B cell (primary cell): ENCODE measurements at regions not wholly inside any gene's neighbourhood (a gene's known extent, or its start where the extent isn't known, plus 50 kb on each side); places are given as distances from the start of the nearest gene placed in this dataset.

Source experiments
- ATAC-seq: fragments of 200-7000 bp; cut with Tn5 transposase; one replicate; pipeline ENCODE4 v1.10.0; 2021; ENCODE audit warnings: low read depth, mild to moderate bottlenecking, moderate number of reproducible peaks, moderate library complexity
- CTCF ChIA-PET: fragments of 350-600 bp; sonication (Branson Sonifier 250); formaldehyde crosslinking; loops from one replicate; lab custom pipeline; 2021; ENCODE audit warnings: antibody characterized with exemption, inconsistent platforms; lab: Charles Lee
- POLR2A ChIA-PET: fragments of 350-600 bp; sonication (Branson Sonifier 250); formaldehyde crosslinking; loops from one replicate; lab custom pipeline; 2021; ENCODE audit warnings: antibody characterized with exemption; lab: Charles Lee
- DNase-seq: peaks from one replicate; pipeline ENCODE4 v3.0.0; 2013
- H2AFZ ChIP-seq: 2 replicates; pipeline ENCODE4 v1.6.1; 2012; ENCODE audit warnings: mild to moderate bottlenecking, low read depth, low read length; ENCODE audit not compliant: insufficient read depth, poor library complexity, severe bottlenecking
- H3K27ac ChIP-seq, 2 donors: 1 replicate in 1 of 2; 2 replicates in 1 of 2; pipeline ENCODE4 v1.5.1; 2012 to 2013; ENCODE audit warnings: low read length in 2 of 2, mild to moderate bottlenecking in 2 of 2, moderate library complexity in 1 of 2
- H3K27me3 ChIP-seq, 4 experiments: fragments of 200-600 bp in 1 of 4; sonication (generic) in 1 of 4; replicated peaks in 1 of 4; 1 replicate in 2 of 4; 2 replicates in 2 of 4; pipeline versions ENCODE4 v1.6.1 to v1.7.0; 2013 to 2016; ENCODE audit warnings: low read length in 3 of 4, mild to moderate bottlenecking in 2 of 4, mixed read lengths in 1 of 4, moderate library complexity in 1 of 4; ENCODE audit not compliant: insufficient read depth in 4 of 4, control insufficient read depth in 3 of 4; ENCODE audit errors: control extremely low read depth in 1 of 4
- H3K36me3 ChIP-seq, 2 experiments: replicated peaks in 1 of 2; 1 replicate in 1 of 2; 2 replicates in 1 of 2; pipeline versions ENCODE4 v1.6.1 to v1.7.1; 2013; ENCODE audit warnings: low read length in 1 of 2; ENCODE audit not compliant: insufficient read depth in 2 of 2, control insufficient read depth in 1 of 2; ENCODE audit errors: control extremely low read depth in 1 of 2, extremely low read depth in 1 of 2
- H3K4me1 ChIP-seq, 2 donors: fragments of 200-600 bp in 1 of 2; sonication (generic) in 1 of 2; 1 replicate in 1 of 2; 2 replicates in 1 of 2; pipeline versions ENCODE4 v1.5.1 to v1.6.1; 2013 to 2017; ENCODE audit warnings: low read length in 2 of 2; ENCODE audit not compliant: control insufficient read depth in 2 of 2, insufficient read depth in 2 of 2
- H3K4me2 ChIP-seq: replicated peaks from 2 replicates; pipeline ENCODE3; 2012; ENCODE audit warnings: mild to moderate bottlenecking, low read depth, low read length; ENCODE audit not compliant: poor library complexity, severe bottlenecking
- H3K4me3 ChIP-seq, 5 experiments: fragments of 200-600 bp in 1 of 5; sonication (generic) in 1 of 5; 1 replicate in 3 of 5; 2 replicates in 2 of 5; pipeline versions ENCODE4 v1.5.1 to v1.7.0; 2011 to 2016; ENCODE audit warnings: low read length in 4 of 5, mild to moderate bottlenecking in 4 of 5, low read depth in 2 of 5, control low read depth in 1 of 5, moderate library complexity in 1 of 5; ENCODE audit not compliant: insufficient read depth in 1 of 5; ENCODE audit errors: control extremely low read depth in 1 of 5, extremely low read depth in 1 of 5
- H3K79me2 ChIP-seq: fragments of 200-600 bp; sonication (generic); one replicate; pipeline ENCODE4 v1.6.0; 2016; ENCODE audit warnings: low read length; ENCODE audit not compliant: control insufficient read depth, insufficient read depth
- H3K9ac ChIP-seq: fragments of 200-600 bp; sonication (generic); 2 replicates; pipeline ENCODE4 v1.6.1; 2017; ENCODE audit warnings: mild to moderate bottlenecking, low read length, moderate library complexity
- H3K9me3 ChIP-seq, 3 donors: one replicate each; pipeline versions ENCODE4 v1.6.1 to v1.7.1; 2013; ENCODE audit warnings: low read length in 2 of 3; ENCODE audit not compliant: control insufficient read depth in 2 of 3, insufficient read depth in 1 of 3; ENCODE audit errors: control extremely low read depth in 1 of 3
- H4K20me1 ChIP-seq: 2 replicates; pipeline ENCODE4 v1.6.0; 2012; ENCODE audit warnings: mild to moderate bottlenecking, low read length; ENCODE audit not compliant: insufficient read depth, control insufficient read depth, poor library complexity, severe bottlenecking
- H3K27ac Mint-ChIP-seq: one replicate; pipeline ENCODE4 v1.8.0; 2021; ENCODE audit warnings: mixed read lengths
- H3K27me3 Mint-ChIP-seq: one replicate; pipeline ENCODE4 v1.8.0; 2021; ENCODE audit warnings: mixed read lengths
- H3K4me1 Mint-ChIP-seq: one replicate; pipeline ENCODE4 v1.8.0; 2021; ENCODE audit warnings: mixed read lengths
- H3K4me3 Mint-ChIP-seq: one replicate; pipeline ENCODE4 v1.8.0; 2021; ENCODE audit warnings: mixed read lengths
- H3K9me3 Mint-ChIP-seq: one replicate; pipeline ENCODE4 v1.8.0; 2022; ENCODE audit warnings: mixed read lengths; ENCODE audit not compliant: insufficient read depth
- CTCF ChIP-seq: fragments of 200-600 bp; IDR thresholded peaks from one replicate; pipeline ENCODE4 v1.8.0; 2022; ENCODE audit warnings: antibody characterized with exemption, mild to moderate bottlenecking
- EZH2 ChIP-seq: IDR thresholded peaks from 2 replicates; pipeline ENCODE4 v1.6.1; 2012; ENCODE audit warnings: borderline replicate concordance, low read depth, mild to moderate bottlenecking, moderate library complexity, low read length; ENCODE audit not compliant: insufficient read depth, poor library complexity, severe bottlenecking
- WGBS: methylation state at CpG from one replicate; pipeline ENCODE4 v1.1.5; 2013; ENCODE audit warnings: missing lambda C conversion rate; ENCODE audit not compliant: insufficient coverage; 5-methylcytosine and 5-hydroxymethylcytosine counted together
- intact Hi-C: fragments of 100-400 bp; cut with micrococcal nuclease; formaldehyde crosslinking; loops from one replicate; pipeline ENCODE4 v1.10.0; 2022

- DNase-seq (no peak), ATAC-seq (no peak)
- intact Hi-C loops, result loop anchor here (10.0 kb wide), 1 partner anchor 591 kb away; the partner anchor contains the start of gene ENC1
- no peak overlapping the region for H3K9ac ChIP-seq
- no peak overlapping the region for H3K27ac Mint-ChIP-seq
- ChIA-PET CTCF (no interaction called here), POLR2A (no interaction called here)
- H3K4me2 ChIP-seq, result no peak overlapping the region
- H3K9me3 Mint-ChIP-seq, result no peaks in the 10 kb centered on the region
- no peaks in the 10 kb centered on the region for H3K4me1 Mint-ChIP-seq
- no peaks in the 10 kb centered on the region for H3K9me3 ChIP-seq
- H3K4me3 Mint-ChIP-seq, result no peak overlapping the region
- 65% methylated on average over 4 of the region's 5 CpGs for WGBS
- H4K20me1 ChIP-seq, result no peaks in the 10 kb centered on the region
- H3K36me3 ChIP-seq, result no peaks in the 10 kb centered on the region
- H3K27me3 ChIP-seq, result no peaks in the 10 kb centered on the region
- no peak overlapping the region for H3K4me3 ChIP-seq
- H3K27me3 Mint-ChIP-seq, result peaks cover 23% of the 10 kb centered on the region
- H2AFZ ChIP-seq, result no peak overlapping the region
- no peaks in the 10 kb centered on the region for H3K4me1 ChIP-seq
- TF ChIP-seq CTCF (no peak), EZH2 (no peak)
- no peaks in the 10 kb centered on the region for H3K79me2 ChIP-seq
- H3K27ac ChIP-seq, result no peak overlapping the region
Measured at GRCh38 chr5:74054139-74054538, 428.1 kb downstream of the ARHGEF28 start.

- POLR2A ChIA-PET, result no interaction called here
- Mint-ChIP-seq H3K4me3 (no peak overlapping the region), H3K27ac (no peak overlapping the region), H3K27me3 (peaks cover 23% of the 10 kb centered on the region), H3K4me1 (no peaks in the 10 kb centered on the region), H3K9me3 (no peaks in the 10 kb centered on the region)
- WGBS, result 98% methylated on average over 3 of the region's 7 CpGs
- CTCF ChIA-PET, result interaction anchor here (0.5 kb wide), 1 partner anchor 92 kb away, joined by 5 read pairs; no protein-coding TSS in a partner anchor
- Histone ChIP-seq H3K36me3 (no peaks in the 10 kb centered on the region), H3K4me3 (no peak overlapping the region), H3K4me2 (no peak overlapping the region), H2AFZ (no peak overlapping the region), H3K27ac (no peak overlapping the region), H3K9me3 (no peaks in the 10 kb centered on the region), H3K9ac (no peak overlapping the region), H4K20me1 (no peaks in the 10 kb centered on the region), H3K79me2 (no peaks in the 10 kb centered on the region), H3K4me1 (no peaks in the 10 kb centered on the region), H3K27me3 (no peaks in the 10 kb centered on the region)
- ATAC-seq (no peak), DNase-seq (no peak)
- TF ChIP-seq CTCF (no peak), EZH2 (no peak)
- intact Hi-C loops, result loop anchor here (10.0 kb wide), 1 partner anchor 592 kb away; the partner anchor contains the start of gene ENC1
Measured at GRCh38 chr5:74052441-74053221, 426.6 kb downstream of the ARHGEF28 start.
